IMR-90 (cell line): ENCODE measurements at regions not wholly inside any gene's neighbourhood (a gene's known extent, or its start where the extent isn't known, plus 50 kb on each side); places are given as distances from the start of the nearest gene placed in this dataset.

ENCODE experiments used
- ATAC-seq: fragments of 200-7000 bp; cut with Tn5 transposase; 2 replicates; pipeline ENCODE4 v1.9.1; 2020; ENCODE audit warnings: low read depth, mild to moderate bottlenecking, moderate library complexity
- BruUV-seq: library from RNA; stranded (reverse); fragments of 400-500 nt; replicated peaks from 2 replicates; lab custom pipeline; 2021; lab: Mats Ljungman, UMichigan
- CTCF ChIA-PET: fragments of 300-600 bp; formaldehyde crosslinking; extraction: SDS; loops from one replicate; lab custom pipeline; 2021; ENCODE audit warnings: antibody characterized with exemption; lab: Yijun Ruan, JAX
- POLR2A ChIA-PET: fragments of 300-600 bp; sonication (Branson Sonifier 250); formaldehyde crosslinking; loops from one replicate; lab custom pipeline; 2022; ENCODE audit warnings: antibody characterized with exemption; ENCODE audit not compliant: unreplicated experiment; lab: Charles Lee
- DNase-seq: peaks from one replicate; pipeline ENCODE4 v3.0.0; 2013
- H2AFZ ChIP-seq: replicated peaks from 2 replicates; pipeline ENCODE3; 2013; ENCODE audit warnings: low read length, mild to moderate bottlenecking; ENCODE audit not compliant: poor library complexity
- H2AK5ac ChIP-seq: 2 replicates; pipeline ENCODE4 v1.6.1; 2013; ENCODE audit warnings: low read depth, low read length, inconsistent platforms
- H2AK9ac ChIP-seq: replicated peaks from 2 replicates; pipeline ENCODE3; 2013; ENCODE audit warnings: mild to moderate bottlenecking, low read depth, low read length, moderate library complexity; ENCODE audit not compliant: poor library complexity
- H2BK120ac ChIP-seq: 2 replicates; pipeline ENCODE4 v1.6.1; 2013; ENCODE audit warnings: low read depth, low read length, inconsistent platforms
- H2BK15ac ChIP-seq: 3 replicates; pipeline ENCODE4 v1.6.1; 2013; ENCODE audit warnings: low read depth, low read length, inconsistent platforms
- H2BK20ac ChIP-seq: 2 replicates; pipeline ENCODE4 v1.6.1; 2013; ENCODE audit warnings: low read depth, mild to moderate bottlenecking, inconsistent platforms, low read length, moderate library complexity
- H2BK5ac ChIP-seq: 2 replicates; pipeline ENCODE4 v1.6.1; 2013; ENCODE audit warnings: mild to moderate bottlenecking, low read depth, low read length, inconsistent platforms; ENCODE audit not compliant: poor library complexity, severe bottlenecking
- H3K14ac ChIP-seq: replicated peaks from 2 replicates; pipeline ENCODE4 v1.6.1; 2013; ENCODE audit warnings: low read depth, low read length, inconsistent platforms
- H3K18ac ChIP-seq: 2 replicates; pipeline ENCODE4 v1.6.1; 2013; ENCODE audit warnings: low read depth, low read length, control low read depth
- H3K23ac ChIP-seq: 2 replicates; pipeline ENCODE4 v1.6.1; 2013; ENCODE audit warnings: low read depth, low read length, inconsistent platforms
- H3K27ac ChIP-seq: 2 replicates; pipeline ENCODE4 v1.5.1; 2013; ENCODE audit warnings: mild to moderate bottlenecking, control low read depth, low read length; ENCODE audit not compliant: insufficient read depth
- H3K27me3 ChIP-seq: 2 replicates; pipeline ENCODE4 v1.6.1; 2013; ENCODE audit warnings: low read length; ENCODE audit not compliant: control insufficient read depth, insufficient read depth
- H3K36me3 ChIP-seq: 2 replicates; pipeline ENCODE4 v1.6.1; 2013; ENCODE audit warnings: low read length, mixed read lengths; ENCODE audit not compliant: control insufficient read depth, insufficient read depth
- H3K4ac ChIP-seq: 2 replicates; pipeline ENCODE4 v1.6.1; 2013; ENCODE audit warnings: low read depth, low read length, inconsistent platforms
- H3K4me1 ChIP-seq: 2 replicates; pipeline ENCODE4 v1.6.1; 2013; ENCODE audit warnings: low read length, mixed read lengths; ENCODE audit not compliant: control insufficient read depth, insufficient read depth
- H3K4me2 ChIP-seq: 2 replicates; pipeline ENCODE4 v1.6.1; 2013; ENCODE audit warnings: low read depth, mild to moderate bottlenecking, control low read depth, low read length, moderate library complexity
- H3K4me3 ChIP-seq: 2 replicates; pipeline ENCODE4 v1.5.1; 2013; ENCODE audit warnings: low read depth, mild to moderate bottlenecking, control low read depth, low read length, moderate library complexity; ENCODE audit not compliant: insufficient read depth
- H3K56ac ChIP-seq: 2 replicates; pipeline ENCODE4 v1.6.1; 2013; ENCODE audit warnings: low read length, inconsistent platforms; ENCODE audit not compliant: insufficient read depth; ENCODE audit errors: extremely low read depth
- H3K79me1 ChIP-seq, 2 experiments: 2 replicates each; pipeline ENCODE4 v1.6.1; 2013; ENCODE audit warnings: low read length in 2 of 2, inconsistent platforms in 1 of 2, low read depth in 1 of 2
- H3K9ac ChIP-seq: 2 replicates; pipeline ENCODE4 v1.6.1; 2013; ENCODE audit warnings: low read depth, low read length, control low read depth
- H3K9me1 ChIP-seq: 2 replicates; pipeline ENCODE4 v1.6.1; 2013; ENCODE audit warnings: low read length, inconsistent platforms; ENCODE audit not compliant: insufficient read depth
- H3K9me3 ChIP-seq: 2 replicates; pipeline ENCODE4 v1.6.1; 2013; ENCODE audit warnings: low read length; ENCODE audit not compliant: control insufficient read depth, insufficient read depth
- H4K20me1 ChIP-seq: 2 replicates; pipeline ENCODE4 v1.6.1; 2013; ENCODE audit warnings: low read length, inconsistent platforms; ENCODE audit not compliant: insufficient read depth
- H4K5ac ChIP-seq: 2 replicates; pipeline ENCODE4 v1.6.1; 2013; ENCODE audit warnings: mild to moderate bottlenecking, low read depth, low read length, control low read depth
- H4K8ac ChIP-seq, 2 experiments: 2 replicates each; pipeline ENCODE4 v1.6.1; 2013; ENCODE audit warnings: low read depth in 2 of 2, low read length in 2 of 2, control low read depth in 1 of 2, inconsistent platforms in 1 of 2
- H4K91ac ChIP-seq: 2 replicates; pipeline ENCODE4 v1.6.1; 2013; ENCODE audit warnings: low read depth, low read length, inconsistent platforms; ENCODE audit not compliant: insufficient read depth
- BHLHE40 ChIP-seq: fragments of 150-350 bp; IDR thresholded peaks from 2 replicates; pipeline ENCODE4 v1.6.1; 2016; ENCODE audit warnings: mild to moderate bottlenecking, low read depth, low read length
- CEBPB ChIP-seq: IDR thresholded peaks from 2 replicates; pipeline ENCODE4 v1.6.1; 2012; ENCODE audit warnings: low read depth, low read length, improper control_type of control experiment
- CHD1 ChIP-seq: IDR thresholded peaks from 2 replicates; pipeline ENCODE4 v1.6.1; 2012; ENCODE audit warnings: low read depth, low read length, improper control_type of control experiment
- FOS ChIP-seq: fragments of 150-350 bp; IDR thresholded peaks from 2 replicates; pipeline ENCODE4 v1.6.1; 2016; ENCODE audit warnings: low read depth, low read length
- MAFK ChIP-seq: IDR thresholded peaks from 2 replicates; pipeline ENCODE4 v1.6.1; 2012; ENCODE audit warnings: low read depth, low read length, improper control_type of control experiment
- MAZ ChIP-seq: IDR thresholded peaks from 2 replicates; pipeline ENCODE4 v1.6.1; 2012; ENCODE audit warnings: low read depth, mild to moderate bottlenecking, low read length, improper control_type of control experiment, moderate library complexity, borderline replicate concordance
- MXI1 ChIP-seq: IDR thresholded peaks from 2 replicates; pipeline ENCODE4 v1.6.1; 2012; ENCODE audit warnings: low read depth, mild to moderate bottlenecking, low read length, moderate library complexity, borderline replicate concordance
- NFE2L2 ChIP-seq: fragments of 150-350 bp; IDR thresholded peaks from 2 replicates; pipeline ENCODE4 v1.6.1; 2016; ENCODE audit warnings: low read depth, mild to moderate bottlenecking, low read length
- POLR2A ChIP-seq: IDR thresholded peaks from 2 replicates; pipeline ENCODE4 v1.6.1; 2012; ENCODE audit warnings: mild to moderate bottlenecking, low read depth, low read length
- RAD21 ChIP-seq: IDR thresholded peaks from 2 replicates; pipeline ENCODE4 v1.6.1; 2012; ENCODE audit warnings: low read length, improper control_type of control experiment
- RCOR1 ChIP-seq: IDR thresholded peaks from 2 replicates; pipeline ENCODE4 v1.6.1; 2012; ENCODE audit warnings: mild to moderate bottlenecking, low read length, improper control_type of control experiment; ENCODE audit not compliant: insufficient replicate concordance
- RFX5 ChIP-seq: IDR thresholded peaks from 2 replicates; pipeline ENCODE4 v1.8.0; 2012; ENCODE audit warnings: low read depth, mild to moderate bottlenecking, low read length, moderate library complexity
- SMC3 ChIP-seq: fragments of 150-350 bp; IDR thresholded peaks from 2 replicates; pipeline ENCODE4 v1.6.1; 2016; ENCODE audit warnings: low read depth, mild to moderate bottlenecking, antibody characterized with exemption, low read length, moderate library complexity
- WGBS, 2 experiments: methylation state at CpG; one replicate each; pipeline versions ENCODE4 v1.1.5 to v1.1.7; 2013; ENCODE audit warnings: missing lambda C conversion rate in 2 of 2; ENCODE audit not compliant: insufficient read length in 1 of 2; ENCODE audit errors: extremely low coverage in 2 of 2; 5-methylcytosine and 5-hydroxymethylcytosine counted together
- dilution Hi-C: fragments of 300-500 bp; cut with HindIII; formaldehyde crosslinking; loops from one replicate; pipeline ENCODE4 v1.14.3; 2018; ENCODE audit warnings: low sequenced_read_pairs; ENCODE audit not compliant: unreplicated experiment
- in situ Hi-C: fragments of 300-500 bp; cut with MboI; formaldehyde crosslinking; loops from 3 replicates; pipeline ENCODE4 v1.14.3; 2019; ENCODE audit warnings: low sequenced_read_pairs, inconsistent platforms, mixed read lengths
- intact Hi-C: fragments of 100-400 bp; cut with micrococcal nuclease; formaldehyde crosslinking; loops from 2 replicates; pipeline ENCODE4 v1.10.0; 2022
- TF ChIP-seq, protein P1 (sequence below): conservative IDR thresholded peaks from 2 replicates; pipeline ENCODE4 v1.5.1; 2012; ENCODE audit warnings: mild to moderate bottlenecking, low read depth, low read length, improper control_type of control experiment
- TF ChIP-seq, protein P2 (sequence below): fragments of 150-350 bp; IDR thresholded peaks from 2 replicates; pipeline ENCODE4 v1.6.1; 2017; ENCODE audit warnings: mild to moderate bottlenecking, antibody characterized with exemption, low read length, low read depth
- TF ChIP-seq, protein P3 (sequence below): fragments of 150-350 bp; IDR thresholded peaks from 2 replicates; pipeline ENCODE4 v1.6.1; 2016; ENCODE audit warnings: low read depth, mild to moderate bottlenecking, low read length, moderate library complexity, borderline replicate concordance

DNA sequence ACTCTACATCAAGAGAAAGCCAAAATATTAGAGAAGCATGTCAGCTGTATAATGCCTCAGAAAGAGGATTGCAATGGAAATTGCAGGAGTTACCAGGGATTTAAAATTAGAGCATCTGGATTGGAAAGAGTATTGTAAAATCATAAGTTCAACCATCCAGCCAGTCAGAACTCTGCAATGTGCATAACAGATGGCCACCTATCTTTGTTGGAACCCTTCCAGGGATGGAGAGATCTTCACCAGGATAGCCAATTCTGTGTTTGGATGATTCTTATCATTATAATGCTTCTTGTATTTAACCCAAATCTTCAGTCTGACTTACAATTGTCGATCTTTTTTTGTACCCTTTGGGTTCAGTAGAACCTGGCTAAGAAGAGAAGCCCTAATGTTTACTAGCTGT lies 164.4 kb downstream of the TLR4 start:
- Histone ChIP-seq H2AFZ (no peak overlapping the region), H4K20me1 (no peaks in the 10 kb centered on the region), H3K4me2 (no peak overlapping the region), H4K5ac (no peak overlapping the region), H3K4me1 (no peaks in the 10 kb centered on the region), H3K9ac (no peak overlapping the region), H3K4me3 (no peak overlapping the region), H2BK120ac (no peak overlapping the region), H3K4ac (no peak overlapping the region), H4K8ac (no peak overlapping the region), H3K27me3 (no peaks in the 10 kb centered on the region), H2AK5ac (no peak overlapping the region), H2BK5ac (no peak overlapping the region), H3K9me1 (no peaks in the 10 kb centered on the region), H3K14ac (no peak overlapping the region), H2AK9ac (no peak overlapping the region), H3K23ac (no peak overlapping the region), H3K9me3 (peaks cover 18% of the 10 kb centered on the region), H3K18ac (no peak overlapping the region), H3K56ac (no peak overlapping the region), H3K36me3 (no peaks in the 10 kb centered on the region), H3K27ac (no peak overlapping the region), H2BK20ac (no peak overlapping the region), H2BK15ac (no peak overlapping the region), H3K79me1 (no peaks in the 10 kb centered on the region), H4K91ac (no peak overlapping the region)
- ChIA-PET CTCF (no interaction called here), POLR2A (no interaction called here)
- no TSS peak for BruUV-seq
- in situ Hi-C loops (no loop called here), intact Hi-C loops (no loop called here), dilution Hi-C loops (no loop called here)
- no peak for DNase-seq
- ATAC-seq = no peak
- TF ChIP-seq RAD21 (no peak), MAZ (no peak), BHLHE40 (no peak), CEBPB (no peak), SMC3 (no peak), MAFK (no peak), NFE2L2 (no peak), FOS (no peak), RFX5 (no peak), RCOR1 (no peak), MXI1 (no peak), POLR2A (no peak), CHD1 (no peak)
- TF ChIP-seq, protein P1, sequence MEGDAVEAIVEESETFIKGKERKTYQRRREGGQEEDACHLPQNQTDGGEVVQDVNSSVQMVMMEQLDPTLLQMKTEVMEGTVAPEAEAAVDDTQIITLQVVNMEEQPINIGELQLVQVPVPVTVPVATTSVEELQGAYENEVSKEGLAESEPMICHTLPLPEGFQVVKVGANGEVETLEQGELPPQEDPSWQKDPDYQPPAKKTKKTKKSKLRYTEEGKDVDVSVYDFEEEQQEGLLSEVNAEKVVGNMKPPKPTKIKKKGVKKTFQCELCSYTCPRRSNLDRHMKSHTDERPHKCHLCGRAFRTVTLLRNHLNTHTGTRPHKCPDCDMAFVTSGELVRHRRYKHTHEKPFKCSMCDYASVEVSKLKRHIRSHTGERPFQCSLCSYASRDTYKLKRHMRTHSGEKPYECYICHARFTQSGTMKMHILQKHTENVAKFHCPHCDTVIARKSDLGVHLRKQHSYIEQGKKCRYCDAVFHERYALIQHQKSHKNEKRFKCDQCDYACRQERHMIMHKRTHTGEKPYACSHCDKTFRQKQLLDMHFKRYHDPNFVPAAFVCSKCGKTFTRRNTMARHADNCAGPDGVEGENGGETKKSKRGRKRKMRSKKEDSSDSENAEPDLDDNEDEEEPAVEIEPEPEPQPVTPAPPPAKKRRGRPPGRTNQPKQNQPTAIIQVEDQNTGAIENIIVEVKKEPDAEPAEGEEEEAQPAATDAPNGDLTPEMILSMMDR = no peak
- TF ChIP-seq, protein P2, sequence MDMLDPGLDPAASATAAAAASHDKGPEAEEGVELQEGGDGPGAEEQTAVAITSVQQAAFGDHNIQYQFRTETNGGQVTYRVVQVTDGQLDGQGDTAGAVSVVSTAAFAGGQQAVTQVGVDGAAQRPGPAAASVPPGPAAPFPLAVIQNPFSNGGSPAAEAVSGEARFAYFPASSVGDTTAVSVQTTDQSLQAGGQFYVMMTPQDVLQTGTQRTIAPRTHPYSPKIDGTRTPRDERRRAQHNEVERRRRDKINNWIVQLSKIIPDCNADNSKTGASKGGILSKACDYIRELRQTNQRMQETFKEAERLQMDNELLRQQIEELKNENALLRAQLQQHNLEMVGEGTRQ = no peak
- TF ChIP-seq, protein P3, sequence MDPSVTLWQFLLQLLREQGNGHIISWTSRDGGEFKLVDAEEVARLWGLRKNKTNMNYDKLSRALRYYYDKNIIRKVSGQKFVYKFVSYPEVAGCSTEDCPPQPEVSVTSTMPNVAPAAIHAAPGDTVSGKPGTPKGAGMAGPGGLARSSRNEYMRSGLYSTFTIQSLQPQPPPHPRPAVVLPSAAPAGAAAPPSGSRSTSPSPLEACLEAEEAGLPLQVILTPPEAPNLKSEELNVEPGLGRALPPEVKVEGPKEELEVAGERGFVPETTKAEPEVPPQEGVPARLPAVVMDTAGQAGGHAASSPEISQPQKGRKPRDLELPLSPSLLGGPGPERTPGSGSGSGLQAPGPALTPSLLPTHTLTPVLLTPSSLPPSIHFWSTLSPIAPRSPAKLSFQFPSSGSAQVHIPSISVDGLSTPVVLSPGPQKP = no peak
- WGBS, 2 experiments = no CpG with 5 or more reads among the region's 1 CpG
